ENCODE measurements at regions not wholly inside any gene's neighbourhood (a gene's known extent, or its start where the extent isn't known, plus 50 kb on each side); places are given as distances from the start of the nearest gene placed in this dataset.

GRCh38 chr12:32049956-32050355 is 56.7 kb upstream of the BICD1 start:
- ChIA-PET CTCF (interaction anchor here (1.3 to 4.3 kb wide), 2 partner anchors 11 to 368 kb away, joined by 4 to 22 read pairs; no protein-coding TSS in a partner anchor), POLR2A (no interaction called here)
- Histone ChIP-seq H3K4me3 (ENCODE audit: low read depth, low read length) (no peak overlapping the region), H3K27ac (ENCODE audit: extremely low read depth, low read depth, low read length) (no peak overlapping the region), H3K4me1 (ENCODE audit: control insufficient read depth, insufficient read depth, low read length) (peaks cover 3% of the 10 kb centered on the region; the same call in 1 of the 2 replicates), H3K36me3 (ENCODE audit: control insufficient read depth in 2 of 2, insufficient read depth in 1 of 2, low read length in 2 of 2) (no peaks in the 10 kb centered on the region), H3K9me3 (ENCODE audit: control insufficient read depth, insufficient read depth, low read depth, low read length) (no peaks in the 10 kb centered on the region)
- TF ChIP-seq ATF2 (tag by site-specific recombination; IDR thresholded peaks at IDR 0.05; ENCODE audit: low read depth) (peak; percentile 91), IKZF3 (tag by site-specific recombination; IDR thresholded peaks at IDR 0.05) (no peak), ZNF629 (tag by site-specific recombination; IDR thresholded peaks at IDR 0.05) (peak; percentile 77), ZNF623 (tag by site-specific recombination; IDR thresholded peaks at IDR 0.05) (no peak), ZNF677 (tag by site-specific recombination; IDR thresholded peaks at IDR 0.05) (no peak), PRDM6 (tag by site-specific recombination; IDR thresholded peaks at IDR 0.05) (0 out of 2 replicates have a peak, but pooled peaks have one; percentile 8), ZNF600 (tag by site-specific recombination; IDR thresholded peaks at IDR 0.05) (peak; percentile 69), ZBTB21 (tag by site-specific recombination; IDR thresholded peaks at IDR 0.05) (peak; percentile 60), ZFP37 (tag by site-specific recombination; IDR thresholded peaks at IDR 0.05) (no peak), ZSCAN16 (tag by site-specific recombination; IDR thresholded peaks at IDR 0.05) (no peak), KLF7 (tag by site-specific recombination; IDR thresholded peaks at IDR 0.05; ENCODE audit: borderline replicate concordance) (no peak), ZNF645 (tag by site-specific recombination; IDR thresholded peaks at IDR 0.05) (no peak), KLF16 (tag by site-specific recombination; IDR thresholded peaks at IDR 0.05) (no peak), TSHZ1 (tag by site-specific recombination; IDR thresholded peaks at IDR 0.05; ENCODE audit: borderline replicate concordance) (no peak)

GRCh38 chr12:32051511-32052211 is 55.0 kb upstream of the BICD1 start:
- no peak overlapping the region for H3K27ac ChIP-seq (ENCODE audit: extremely low read depth, low read depth, low read length)
- ChIA-PET CTCF (interaction anchor here (0.7 to 4.3 kb wide), 3 partner anchors 9 to 861 kb away, joined by 3 to 22 read pairs (median 3); no protein-coding TSS in a partner anchor), POLR2A (interaction anchor here (0.6 kb wide), 1 partner anchor 398 kb away, joined by 5 read pairs; no protein-coding TSS in a partner anchor)
- no peaks in the 10 kb centered on the region for H3K9me3 ChIP-seq (ENCODE audit: control insufficient read depth, insufficient read depth, low read depth, low read length)
- no peaks in the 10 kb centered on the region for H3K36me3 ChIP-seq (ENCODE audit: control insufficient read depth in 2 of 2, insufficient read depth in 1 of 2, low read length in 2 of 2)
- peaks cover 3% of the 10 kb centered on the region; the same call in 1 of the 2 replicates for H3K4me1 ChIP-seq (ENCODE audit: control insufficient read depth, insufficient read depth, low read length)
- H3K4me3 ChIP-seq (ENCODE audit: low read depth, low read length), result no peak overlapping the region
- TF ChIP-seq ZNF747 (tag by site-specific recombination; IDR thresholded peaks at IDR 0.05) (no peak), EGR2 (tag by site-specific recombination; IDR thresholded peaks at IDR 0.05; ENCODE audit: low read depth) (no peak), ZNF114 (tag by site-specific recombination; IDR thresholded peaks at IDR 0.05) (no peak), IKZF3 (tag by site-specific recombination; IDR thresholded peaks at IDR 0.05) (no peak), ZNF140 (tag by site-specific recombination; IDR thresholded peaks at IDR 0.05) (no peak), PRDM10 (tag by site-specific recombination; IDR thresholded peaks at IDR 0.05) (0 out of 2 replicates have a peak, but pooled peaks have one; percentile 26), ZBTB6 (tag by site-specific recombination; IDR thresholded peaks at IDR 0.05) (no peak)

Data from HEK293 (cell line).